Fibroblast of lung (primary cell): ENCODE measurements at regions not wholly inside any gene's neighbourhood (a gene's known extent, or its start where the extent isn't known, plus 50 kb on each side); places are given as distances from the start of the nearest gene placed in this dataset.

Experiments used
- EZH2 ChIP-seq: IDR thresholded peaks from 2 replicates; pipeline ENCODE4 v1.5.1; 2012; ENCODE audit warnings: low read length, control low read depth, mild to moderate bottlenecking; ENCODE audit errors: missing control alignments
- TF ChIP-seq, protein P1 (sequence below), 2 donors: IDR thresholded peaks in 1 of 2; conservative IDR thresholded peaks in 1 of 2; 1 replicate in 1 of 2; 2 replicates in 1 of 2; pipeline ENCODE4 v1.5.1; 2011 to 2012; ENCODE audit warnings: low read length in 2 of 2, control low read depth in 1 of 2, inconsistent platforms in 1 of 2, low read depth in 1 of 2, mild to moderate bottlenecking in 1 of 2

GRCh38 chr2:16438613-16439321 lies 226.9 kb downstream of the CYRIA start:
- TF ChIP-seq, protein P1, sequence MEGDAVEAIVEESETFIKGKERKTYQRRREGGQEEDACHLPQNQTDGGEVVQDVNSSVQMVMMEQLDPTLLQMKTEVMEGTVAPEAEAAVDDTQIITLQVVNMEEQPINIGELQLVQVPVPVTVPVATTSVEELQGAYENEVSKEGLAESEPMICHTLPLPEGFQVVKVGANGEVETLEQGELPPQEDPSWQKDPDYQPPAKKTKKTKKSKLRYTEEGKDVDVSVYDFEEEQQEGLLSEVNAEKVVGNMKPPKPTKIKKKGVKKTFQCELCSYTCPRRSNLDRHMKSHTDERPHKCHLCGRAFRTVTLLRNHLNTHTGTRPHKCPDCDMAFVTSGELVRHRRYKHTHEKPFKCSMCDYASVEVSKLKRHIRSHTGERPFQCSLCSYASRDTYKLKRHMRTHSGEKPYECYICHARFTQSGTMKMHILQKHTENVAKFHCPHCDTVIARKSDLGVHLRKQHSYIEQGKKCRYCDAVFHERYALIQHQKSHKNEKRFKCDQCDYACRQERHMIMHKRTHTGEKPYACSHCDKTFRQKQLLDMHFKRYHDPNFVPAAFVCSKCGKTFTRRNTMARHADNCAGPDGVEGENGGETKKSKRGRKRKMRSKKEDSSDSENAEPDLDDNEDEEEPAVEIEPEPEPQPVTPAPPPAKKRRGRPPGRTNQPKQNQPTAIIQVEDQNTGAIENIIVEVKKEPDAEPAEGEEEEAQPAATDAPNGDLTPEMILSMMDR (conservative IDR thresholded peaks at IDR 0.05 in 1 of 2, IDR thresholded peaks at IDR 0.05 in 1 of 2; ENCODE audit: low read depth in 1 of 2, low read length in 2 of 2), result no peak
- no peak for TF ChIP-seq EZH2
